Jurkat, Clone E6-1 (cell line): ENCODE measurements at regions not wholly inside any gene's neighbourhood (a gene's known extent, or its start where the extent isn't known, plus 50 kb on each side); places are given as distances from the start of the nearest gene placed in this dataset.

ENCODE experiments used
- DNase-seq: peaks from one replicate; pipeline ENCODE4 v3.0.0-alpha.2; 2011; ENCODE audit warnings: low read depth, low spot score
- H3K4me3 ChIP-seq: 2 replicates; pipeline ENCODE4 v1.5.1; 2011; ENCODE audit warnings: mild to moderate bottlenecking, low read length, control low read depth, moderate library complexity

GRCh38 chr5:4909086-4909485, 231.0 kb upstream of the ADAMTS16 start:
- DNase-seq: no peak
- H3K4me3 ChIP-seq: no peak overlapping the region

DNA sequence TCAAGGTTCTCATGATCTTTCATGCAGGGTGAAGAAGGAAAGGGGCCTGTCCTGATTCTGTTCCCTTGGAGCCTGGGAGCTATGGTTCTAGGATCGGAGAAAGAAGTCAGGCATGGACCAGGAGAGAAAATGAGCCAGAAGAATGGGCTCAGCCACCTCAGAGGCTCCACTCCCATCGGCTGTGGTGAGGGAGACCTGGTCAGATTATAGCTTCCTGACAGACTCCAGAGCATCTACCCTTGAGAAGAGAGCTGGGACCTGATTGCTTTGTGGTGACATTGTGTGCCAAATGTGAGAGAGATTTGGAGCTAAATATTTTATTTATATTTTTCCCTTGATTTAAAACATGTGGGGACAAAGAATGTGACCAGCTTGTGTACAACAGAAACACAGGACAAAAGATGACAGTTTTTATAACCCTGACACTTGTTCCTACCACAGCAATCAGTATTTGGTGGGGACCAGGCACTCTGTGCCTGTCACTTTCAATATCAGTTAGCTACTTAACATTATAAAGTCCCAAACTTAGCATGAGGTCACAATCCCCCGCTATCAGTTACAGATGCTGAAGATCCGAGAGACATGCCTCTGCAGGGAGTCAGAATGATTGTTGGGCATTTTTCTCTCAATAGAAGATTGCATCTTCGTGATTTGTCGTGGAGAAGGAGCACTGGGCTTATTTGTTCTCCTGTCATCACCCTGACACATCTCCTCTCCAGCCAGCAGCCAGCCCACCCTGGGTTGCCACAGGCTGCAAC, 228.3 kb upstream of the ADAMTS16 start:
- no peak for DNase-seq
- H3K4me3 ChIP-seq: no peak overlapping the region

DNA sequence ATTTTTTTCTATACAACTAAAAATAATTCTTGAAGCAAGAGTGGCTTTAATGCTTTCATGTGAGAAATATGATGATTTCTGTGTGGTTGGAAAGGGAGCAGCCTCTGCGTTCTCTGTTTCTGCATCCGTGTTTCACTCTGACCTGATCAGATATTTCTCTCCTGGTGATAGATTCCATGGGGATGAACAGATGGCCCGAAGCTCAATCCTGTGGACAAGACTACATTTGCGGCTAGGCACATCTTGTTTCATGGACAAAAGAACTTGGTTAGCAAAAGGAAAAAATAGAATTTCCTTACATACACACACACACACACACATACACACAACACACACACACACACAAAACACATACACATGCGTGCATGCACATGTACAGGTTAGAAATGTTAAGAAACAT, 218.2 kb upstream of the ADAMTS16 start:
- H3K4me3 ChIP-seq: no peak overlapping the region
- DNase-seq: no peak

- H3K4me3 ChIP-seq: no peak overlapping the region
- DNase-seq: no peak
Measured at GRCh38 chr5:4924577-4924976, 215.6 kb upstream of the ADAMTS16 start.

DNA sequence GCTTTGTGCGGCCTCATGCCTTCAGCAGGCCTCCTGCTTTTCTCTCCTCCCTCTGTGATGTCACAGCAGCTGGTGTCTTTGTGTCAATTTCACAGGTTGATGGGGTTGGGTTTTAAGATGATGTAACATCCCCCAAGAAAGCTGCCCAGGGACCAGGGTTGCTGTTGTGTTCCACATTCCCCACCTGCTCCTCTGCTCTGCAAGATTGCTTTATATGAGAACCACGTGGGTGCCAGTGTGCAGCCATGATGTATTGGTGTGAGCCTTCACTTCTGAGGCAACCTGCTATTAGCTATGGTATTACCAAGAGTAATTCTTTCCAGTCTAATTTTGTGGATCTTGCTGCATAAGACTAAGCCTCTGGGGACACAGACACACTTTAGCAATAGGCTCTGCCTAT, 213.0 kb upstream of the ADAMTS16 start:
- H3K4me3 ChIP-seq: no peak overlapping the region
- no peak for DNase-seq

GRCh38 chr5:4928409-4928808, 211.7 kb upstream of the ADAMTS16 start:
- DNase-seq: no peak
- H3K4me3 ChIP-seq: no peak overlapping the region

DNA sequence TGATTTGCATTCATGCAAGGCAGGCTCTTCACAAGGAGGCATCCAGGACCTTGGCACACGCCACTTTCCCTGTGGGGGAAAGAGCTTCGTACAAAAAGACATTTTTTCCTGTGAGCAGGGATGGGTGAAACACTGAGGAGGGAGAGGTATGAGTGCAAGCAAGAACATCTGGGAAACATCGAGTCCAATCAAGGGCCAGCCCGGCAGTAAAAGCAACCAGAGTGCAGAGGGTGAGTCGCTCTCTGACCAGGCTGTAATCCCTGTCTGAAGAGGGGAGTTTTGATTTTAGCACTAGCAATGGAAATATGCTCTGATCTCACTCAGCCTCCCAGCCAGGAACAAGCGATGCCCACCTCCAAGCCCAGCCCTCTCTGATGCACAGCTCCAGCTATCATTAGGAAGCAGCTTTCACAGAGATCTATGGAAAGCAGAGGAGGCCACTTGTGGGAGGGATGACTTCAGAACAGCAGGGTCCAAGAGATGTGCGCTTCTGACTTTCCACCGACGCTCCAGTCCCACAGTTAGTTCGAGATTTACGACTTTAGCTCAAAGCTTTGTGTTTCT, 211.0 kb upstream of the ADAMTS16 start:
- DNase-seq: no peak
- no peak overlapping the region for H3K4me3 ChIP-seq

DNA sequence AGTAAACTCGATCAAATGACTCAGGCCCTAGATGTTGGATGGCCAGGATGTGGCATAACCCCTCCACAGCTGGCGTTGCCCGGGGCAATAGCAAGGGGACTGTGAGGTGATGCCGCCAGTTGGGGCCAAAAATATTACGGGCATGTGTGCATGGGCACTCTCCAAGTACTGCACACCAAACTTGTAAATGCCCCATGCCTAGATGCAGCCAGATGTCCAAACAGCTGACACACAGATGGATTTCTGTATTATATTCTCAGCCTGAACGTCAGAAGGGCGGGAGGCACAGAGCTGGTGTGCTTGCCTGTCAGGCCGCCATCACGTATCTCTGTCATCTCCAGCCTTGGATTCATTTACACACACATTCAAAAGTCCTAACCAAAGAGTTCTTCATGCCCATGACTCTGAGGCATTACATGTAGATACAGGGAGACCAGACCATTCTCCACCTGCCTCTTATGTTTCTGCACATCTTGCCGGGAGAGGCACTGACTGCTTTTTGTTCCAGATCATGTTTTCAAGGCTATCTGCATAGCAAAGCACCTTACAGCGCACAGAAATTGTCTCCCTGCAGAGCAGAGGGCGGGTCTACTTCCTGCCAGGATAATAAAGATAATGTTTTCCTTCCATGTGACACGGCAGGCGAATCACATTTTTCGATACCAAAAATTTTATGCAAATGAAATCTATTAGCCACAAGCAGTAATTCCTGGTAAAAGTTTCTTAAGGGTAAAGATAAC, 200.9 kb upstream of the ADAMTS16 start:
- no peak overlapping the region for H3K4me3 ChIP-seq
- DNase-seq: no peak

DNA sequence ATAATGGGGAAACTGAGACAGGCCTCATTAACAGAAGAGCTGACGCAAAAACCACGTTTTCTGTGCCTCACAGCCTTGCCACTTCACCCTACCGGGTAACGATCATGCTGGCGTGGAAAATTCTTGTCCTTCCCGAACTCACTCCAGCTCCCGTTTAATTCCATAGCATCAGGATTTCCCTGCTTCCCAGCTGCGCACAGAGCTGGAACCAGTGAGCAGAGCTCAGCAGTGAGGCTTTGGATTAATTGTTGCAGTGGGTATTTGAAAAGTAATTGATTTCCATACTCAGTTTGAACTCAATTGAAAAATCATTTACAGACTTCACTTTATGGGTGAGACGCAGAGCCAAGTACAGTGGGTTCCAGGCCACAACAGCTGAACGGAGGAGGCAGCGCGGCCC, 199.0 kb upstream of the ADAMTS16 start:
- no peak for DNase-seq
- no peak overlapping the region for H3K4me3 ChIP-seq

DNA sequence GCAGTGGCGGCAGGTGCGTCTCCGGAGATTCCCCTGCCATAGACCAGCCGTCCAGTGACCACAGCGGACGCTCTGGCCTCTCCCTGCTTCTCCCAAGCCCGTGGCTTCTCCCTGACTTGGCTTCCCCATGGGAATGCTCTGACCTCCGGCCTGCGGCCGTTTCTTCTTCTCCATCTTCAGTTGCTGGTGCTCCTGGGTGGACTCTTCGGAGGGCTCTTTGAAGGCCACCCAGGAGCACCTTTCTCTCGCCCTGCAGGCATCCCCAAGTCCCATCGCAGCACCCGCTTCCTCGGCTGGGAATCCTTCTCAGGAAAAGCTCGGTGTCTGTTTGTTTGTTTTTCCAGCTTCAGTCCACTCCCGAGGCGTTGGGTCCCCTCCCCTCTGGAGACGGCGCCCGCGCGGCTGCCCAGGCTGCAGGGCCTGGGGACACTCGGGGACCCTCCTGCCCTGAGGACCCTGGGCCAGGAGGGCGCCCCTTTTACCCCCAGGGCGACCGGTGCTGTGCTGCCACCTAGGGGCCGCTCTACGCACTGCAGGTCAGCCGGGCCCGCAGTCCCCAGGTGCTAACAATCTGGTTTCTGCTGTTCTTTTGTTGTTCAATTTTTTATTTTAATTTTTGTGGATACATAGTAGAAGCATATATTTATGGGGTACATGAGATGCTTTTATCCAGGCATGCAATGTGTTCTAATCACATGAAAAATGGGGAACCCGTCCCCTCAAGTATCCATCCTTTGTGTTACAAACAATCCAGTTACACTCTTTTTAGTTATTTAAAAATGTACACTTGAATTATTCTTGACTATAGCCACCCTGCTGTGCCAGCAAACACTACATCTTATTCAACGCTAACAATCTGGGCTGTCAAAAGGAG, 197.9 kb upstream of the ADAMTS16 start:
- DNase-seq: no peak
- H3K4me3 ChIP-seq: no peak overlapping the region

- no peak for DNase-seq
- H3K4me3 ChIP-seq: no peak overlapping the region
Measured at GRCh38 chr5:4942831-4943178, 197.3 kb upstream of the ADAMTS16 start.

DNA sequence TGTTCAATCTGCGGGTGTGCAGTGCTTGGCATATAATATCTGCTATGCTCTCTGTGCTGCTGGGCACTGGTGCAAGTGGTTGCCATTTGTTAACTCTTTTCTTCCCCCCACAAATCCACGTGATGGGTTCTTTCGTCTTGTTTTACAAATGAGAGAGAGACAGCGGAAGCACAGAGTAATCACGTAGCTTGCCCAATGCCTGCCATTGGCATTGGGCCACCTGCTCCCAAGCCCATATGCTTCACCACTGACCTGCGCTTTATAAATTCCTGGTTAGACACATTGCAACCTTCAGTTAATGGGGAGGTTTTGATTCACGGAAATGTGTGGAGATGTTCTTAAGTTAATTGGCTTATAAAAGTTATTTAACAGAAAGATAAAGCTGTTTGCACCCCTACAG, 194.8 kb upstream of the ADAMTS16 start:
- DNase-seq: no peak
- no peak overlapping the region for H3K4me3 ChIP-seq

DNA sequence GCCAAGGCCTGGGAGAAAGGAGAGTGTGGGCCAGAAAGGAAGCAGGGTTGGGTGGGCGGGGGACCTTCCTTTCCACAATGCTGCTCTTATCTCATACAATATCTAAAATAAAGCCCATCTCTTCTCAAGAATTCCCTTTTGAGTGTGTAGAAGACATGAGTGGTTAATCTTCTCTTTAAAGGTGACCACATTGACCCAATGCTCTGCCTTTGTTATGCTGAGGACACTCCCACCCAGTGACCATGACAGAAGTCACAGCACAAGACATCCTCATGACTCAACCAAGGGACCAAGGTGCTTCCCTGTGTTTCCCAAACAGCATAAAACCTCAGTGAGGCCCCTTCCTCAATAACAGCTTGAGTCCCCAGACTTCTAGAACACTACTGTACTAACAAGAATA, 193.0 kb upstream of the ADAMTS16 start:
- no peak overlapping the region for H3K4me3 ChIP-seq
- no peak for DNase-seq

DNA sequence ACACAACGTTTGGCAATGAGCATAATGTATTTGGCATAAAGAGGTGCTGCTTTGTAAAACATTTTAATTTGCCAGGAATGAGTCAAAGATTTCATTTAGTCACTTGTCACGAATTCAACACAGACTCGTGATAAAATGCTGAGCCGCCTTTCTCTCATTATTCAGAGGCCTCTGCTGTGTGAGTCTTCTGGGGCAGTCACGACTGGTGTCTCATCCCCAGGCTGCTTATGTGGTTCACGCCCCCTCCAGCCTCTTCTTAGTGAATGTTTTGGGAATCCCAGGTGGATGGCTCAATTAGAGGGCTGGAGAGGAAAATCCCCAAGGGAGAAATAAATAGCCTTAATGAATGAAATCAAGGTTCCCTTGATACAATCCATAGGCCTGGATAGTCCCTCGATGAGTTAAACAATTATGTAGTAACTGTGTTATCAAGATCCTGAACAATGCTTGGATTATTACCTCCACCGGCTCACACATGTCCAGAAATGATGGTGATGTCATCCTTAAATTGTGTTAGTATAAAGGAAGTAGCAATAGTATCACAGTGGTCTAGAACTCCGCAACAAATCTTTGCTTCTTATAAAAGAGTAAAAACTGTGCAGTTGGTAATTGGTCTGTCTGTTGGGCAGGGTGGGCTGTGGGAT, 192.1 kb upstream of the ADAMTS16 start:
- no peak for DNase-seq
- H3K4me3 ChIP-seq: no peak overlapping the region

DNA sequence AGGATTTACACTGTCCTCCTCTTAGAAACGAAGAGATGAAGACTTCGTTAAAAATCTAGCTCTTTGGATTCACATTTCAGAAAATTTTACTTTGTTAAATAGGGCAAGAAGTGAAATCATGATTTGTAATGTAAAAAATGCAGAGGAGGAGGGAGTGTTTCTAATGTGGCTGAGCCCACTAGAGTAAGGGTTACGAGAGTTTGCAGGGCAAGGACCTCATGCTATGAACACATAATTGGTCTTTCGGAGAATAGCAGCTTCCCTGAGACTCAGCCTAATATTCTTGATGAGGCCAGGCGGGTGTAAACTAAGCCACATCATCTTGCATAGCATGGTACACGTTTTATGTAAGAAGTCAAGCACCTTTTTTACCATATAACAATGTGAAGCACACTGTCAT, 191.0 kb upstream of the ADAMTS16 start:
- DNase-seq: no peak
- no peak overlapping the region for H3K4me3 ChIP-seq

DNA sequence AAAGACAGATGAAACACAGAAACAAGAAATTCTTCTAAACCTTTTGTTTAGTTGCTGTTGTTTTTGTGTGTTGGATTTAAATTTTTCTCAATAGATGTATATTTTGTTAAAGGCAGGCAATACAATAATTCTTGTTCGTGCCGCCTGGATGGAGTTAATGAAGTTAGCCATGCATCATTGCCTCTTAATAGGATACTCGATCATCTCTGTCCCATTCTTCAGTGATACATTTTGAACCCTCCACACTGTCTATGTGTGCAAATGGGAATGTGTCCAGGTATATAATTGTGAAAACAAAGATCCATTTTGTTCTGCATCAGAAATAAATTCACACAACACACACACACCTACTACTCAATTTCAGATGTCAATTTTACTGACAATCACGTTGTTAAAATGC, 186.6 kb upstream of the ADAMTS16 start:
- no peak for DNase-seq
- no peak overlapping the region for H3K4me3 ChIP-seq

DNA sequence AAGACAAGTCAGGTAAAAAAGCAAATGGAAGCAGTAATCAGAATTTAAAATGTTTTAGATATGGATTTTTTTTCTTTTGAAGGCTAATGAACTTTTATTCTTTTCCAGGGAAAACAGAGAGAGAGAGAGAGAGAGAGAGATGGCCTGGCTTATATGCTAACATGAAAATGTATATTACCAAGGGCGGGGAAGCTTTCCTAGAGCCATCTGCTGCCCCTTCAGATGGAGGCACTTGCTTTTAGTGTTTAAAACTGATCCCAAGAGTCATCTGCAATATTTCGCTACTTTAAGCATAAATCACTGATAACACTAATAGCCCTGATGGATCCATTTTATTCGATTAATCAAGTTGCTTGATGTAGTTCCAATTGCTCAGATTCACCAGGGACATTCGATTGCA, 186.1 kb upstream of the ADAMTS16 start:
- H3K4me3 ChIP-seq: no peak overlapping the region
- DNase-seq: no peak

- no peak for DNase-seq
- no peak overlapping the region for H3K4me3 ChIP-seq
Measured at GRCh38 chr5:4963265-4963664, 176.9 kb upstream of the ADAMTS16 start.

DNA sequence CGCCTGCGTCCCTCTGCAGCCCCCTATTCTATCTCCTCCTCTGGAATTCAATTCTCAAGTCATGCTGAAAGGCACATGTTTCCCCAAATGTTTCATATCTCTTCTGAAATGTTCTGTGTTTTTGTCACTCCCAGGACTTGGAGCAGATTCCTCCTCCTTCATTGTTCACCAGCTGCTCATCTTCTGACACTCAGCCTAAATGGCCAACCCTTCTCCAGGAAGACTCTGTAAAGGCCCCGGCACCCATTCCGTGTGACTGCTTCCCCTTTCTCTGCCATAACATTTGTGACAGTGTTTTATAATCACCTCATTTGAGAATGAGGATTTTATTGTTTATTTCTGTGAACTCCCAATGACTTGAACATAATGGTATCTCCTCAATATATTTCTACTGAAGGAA, 170.8 kb upstream of the ADAMTS16 start:
- DNase-seq: no peak
- no peak overlapping the region for H3K4me3 ChIP-seq
